Tibial nerve (tissue), 4 donors: ENCODE measurements at regions not wholly inside any gene's neighbourhood (a gene's known extent, or its start where the extent isn't known, plus 50 kb on each side); places are given as distances from the start of the nearest gene placed in this dataset.

Experiments
- DNase-seq, 2 donors: peaks; one replicate each; pipeline ENCODE4 v3.0.0-alpha.2; 2019; ENCODE audit warnings: low spot score in 2 of 2
- H3K27ac ChIP-seq, 4 donors: fragments of 200-600 bp; sonication (generic) in 3 of 4; one replicate each; pipeline ENCODE4 v1.5.1; 2017 to 2019; ENCODE audit warnings: mild to moderate bottlenecking in 1 of 4
- H3K27me3 ChIP-seq, 2 donors: fragments of 200-600 bp; sonication (generic) in 1 of 2; one replicate each; pipeline versions ENCODE4 v1.5.1 to v1.6.0; 2017 to 2019
- H3K36me3 ChIP-seq, 3 donors: fragments of 200-600 bp; sonication (generic); one replicate each; pipeline ENCODE4 v1.5.1; 2018 to 2019
- H3K4me1 ChIP-seq, 4 donors: fragments of 200-600 bp; sonication (generic) in 3 of 4; one replicate each; pipeline ENCODE4 v1.5.1; 2017 to 2019
- H3K4me3 ChIP-seq, 4 donors: fragments of 200-600 bp; sonication (generic) in 3 of 4; one replicate each; pipeline ENCODE4 v1.5.1; 2017 to 2019; ENCODE audit warnings: mild to moderate bottlenecking in 1 of 4, moderate library complexity in 1 of 4
- H3K9me3 ChIP-seq, 4 donors: fragments of 200-600 bp; sonication (generic) in 3 of 4; one replicate each; pipeline ENCODE4 v1.5.1; 2017 to 2019
- CTCF ChIP-seq, 5 experiments: fragments of 200-600 bp in 3 of 5; fragments of 450-650 bp in 2 of 5; sonication (generic) in 3 of 5; IDR thresholded peaks; one replicate each; pipeline ENCODE4 v1.5.1; 2016 to 2019; ENCODE audit warnings: antibody characterized with exemption in 5 of 5, mild to moderate bottlenecking in 3 of 5, moderate library complexity in 2 of 5
- EP300 ChIP-seq, 2 donors: sonication (generic); formaldehyde crosslinking; IDR thresholded peaks; one replicate each; pipeline ENCODE4 v1.6.1; 2017; ENCODE audit warnings: antibody characterized with exemption in 2 of 2, mild to moderate bottlenecking in 1 of 2
- POLR2A ChIP-seq, 2 donors: fragments of 450-650 bp; IDR thresholded peaks; one replicate each; pipeline ENCODE4 v1.6.1; 2017; ENCODE audit warnings: antibody characterized with exemption in 2 of 2, mild to moderate bottlenecking in 2 of 2, moderate library complexity in 2 of 2
- WGBS, 2 donors: methylation state at CpG; one replicate each; pipeline ENCODE4 v1.1.5; 2018; 5-methylcytosine and 5-hydroxymethylcytosine counted together

DNA sequence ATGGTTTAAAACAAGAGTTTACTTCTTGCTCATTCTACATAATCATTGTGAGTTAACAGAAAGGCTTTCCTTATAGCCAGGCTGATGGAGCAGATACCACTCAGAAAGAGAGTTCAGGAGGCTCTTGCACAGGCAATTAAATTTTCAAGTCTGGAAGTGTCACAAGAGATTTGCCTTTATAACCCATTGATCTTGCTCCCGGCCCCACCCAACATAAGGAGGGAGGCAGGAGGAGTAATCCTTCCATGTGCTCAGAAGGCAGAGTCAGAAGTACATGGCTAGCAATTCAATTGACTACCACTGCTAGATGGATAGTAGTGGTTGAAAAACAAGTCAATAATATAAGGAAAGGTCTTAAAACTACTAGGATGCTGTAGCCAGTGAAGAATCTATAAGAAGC is 346.3 kb upstream of the CDH11 start:
- 71 to 84% methylated on average over 1 of the region's 1 CpG for WGBS, 2 donors
- H3K4me1 ChIP-seq = no peaks in the 10 kb centered on the region
- no peak overlapping the region for H3K4me3 ChIP-seq
- TF ChIP-seq POLR2A (IDR thresholded peaks at IDR 0.05) (no peak), EP300 (IDR thresholded peaks at IDR 0.05) (no peak), CTCF (IDR thresholded peaks at IDR 0.05) (no peak)
- no peak for DNase-seq
- H3K9me3 ChIP-seq = no peaks in the 10 kb centered on the region
- no peaks in the 10 kb centered on the region for H3K36me3 ChIP-seq
- no peaks in the 10 kb centered on the region for H3K27me3 ChIP-seq
- H3K27ac ChIP-seq = no peak overlapping the region

DNA sequence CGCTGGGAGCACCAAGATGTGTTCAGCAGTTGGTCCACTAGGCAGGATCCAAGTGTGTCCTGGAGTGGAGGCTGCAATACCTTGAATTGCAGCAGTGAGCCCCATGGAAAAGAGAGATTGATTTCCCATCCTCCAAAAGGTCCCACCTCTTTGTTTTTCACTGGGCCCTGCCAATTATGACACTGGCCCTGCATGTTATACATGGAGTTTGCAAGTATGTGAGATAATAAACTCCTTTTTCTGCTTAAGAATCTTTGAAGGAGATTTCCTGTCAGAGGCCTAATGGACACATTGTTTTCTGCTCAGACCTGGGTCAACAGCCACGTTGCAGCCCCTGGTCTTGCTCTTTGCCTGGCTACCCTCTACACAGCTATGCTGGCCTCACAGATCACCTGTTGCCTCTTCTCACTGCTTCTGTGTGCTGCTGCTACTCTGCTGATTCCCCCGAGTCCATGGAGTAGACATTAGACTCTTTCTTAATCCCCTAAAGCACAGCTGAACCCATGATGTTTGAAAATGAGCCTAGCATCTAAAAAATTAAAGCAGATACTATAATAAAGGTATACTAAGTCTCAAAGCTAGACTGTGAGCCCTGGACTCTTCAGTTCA is 341.9 kb upstream of the CDH11 start:
- TF ChIP-seq EP300 (IDR thresholded peaks at IDR 0.05) = no peak
- no peak for TF ChIP-seq POLR2A (IDR thresholded peaks at IDR 0.05)
- TF ChIP-seq CTCF (IDR thresholded peaks at IDR 0.05) = no peak
- Histone ChIP-seq H3K4me1 (no peaks in the 10 kb centered on the region), H3K9me3 (no peaks in the 10 kb centered on the region), H3K27ac (no peak overlapping the region), H3K36me3 (no peaks in the 10 kb centered on the region), H3K27me3 (no peaks in the 10 kb centered on the region), H3K4me3 (no peak overlapping the region)
- no peak for DNase-seq
- 74 to 80% methylated on average over 3 of the region's 3 CpGs for WGBS, 2 donors

- 63 to 65% methylated on average over 2 of the region's 2 CpGs for WGBS, 2 donors
- no peak for DNase-seq
These were observed 335.2 kb upstream of the CDH11 start for GRCh38 chr16:65457084-65457483.

GRCh38 chr16:65455761-65456160 is 333.9 kb upstream of the CDH11 start:
- Histone ChIP-seq H3K27me3 (no peaks in the 10 kb centered on the region), H3K36me3 (no peaks in the 10 kb centered on the region), H3K9me3 (no peaks in the 10 kb centered on the region), H3K4me1 (no peaks in the 10 kb centered on the region), H3K27ac (no peak overlapping the region), H3K4me3 (no peak overlapping the region)
- WGBS, 2 donors = 93 to 94% methylated on average over 4 of the region's 4 CpGs
- no peak for DNase-seq
- TF ChIP-seq EP300 (IDR thresholded peaks at IDR 0.05) = no peak
- TF ChIP-seq CTCF (IDR thresholded peaks at IDR 0.05) = no peak
- no peak for TF ChIP-seq POLR2A (IDR thresholded peaks at IDR 0.05)

More at GRCh38 chr16:65457084-65457483, 335.2 kb upstream of the CDH11 start:
- no peak overlapping the region for H3K4me3 ChIP-seq
- TF ChIP-seq EP300 (IDR thresholded peaks at IDR 0.05) = no peak
- TF ChIP-seq CTCF (IDR thresholded peaks at IDR 0.05) = no peak
- TF ChIP-seq POLR2A (IDR thresholded peaks at IDR 0.05) = no peak
- no peaks in the 10 kb centered on the region for H3K9me3 ChIP-seq
- H3K4me1 ChIP-seq = no peaks in the 10 kb centered on the region
- no peak overlapping the region for H3K27ac ChIP-seq
- no peaks in the 10 kb centered on the region for H3K36me3 ChIP-seq
- H3K27me3 ChIP-seq = no peaks in the 10 kb centered on the region

DNA sequence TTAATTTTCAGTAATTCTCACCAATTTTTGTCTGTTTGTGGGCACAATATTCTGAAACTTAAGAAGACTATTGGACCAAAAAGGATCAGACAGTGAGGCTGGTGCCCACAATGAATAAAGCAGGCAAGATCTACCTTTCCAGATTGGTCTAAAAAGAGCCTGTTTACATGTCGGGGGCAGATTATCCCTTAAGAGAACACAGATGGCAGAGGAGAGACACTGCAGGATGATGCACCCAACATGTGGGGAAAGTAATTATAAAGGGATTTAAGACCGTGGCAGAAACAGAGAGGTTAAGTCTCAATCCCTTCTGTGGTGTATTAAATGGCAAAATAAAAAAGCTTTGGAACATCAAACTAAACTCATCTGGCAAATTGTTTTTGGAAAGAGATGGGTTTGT is 331.8 kb upstream of the CDH11 start:
- TF ChIP-seq EP300 (IDR thresholded peaks at IDR 0.05) (no peak), POLR2A (IDR thresholded peaks at IDR 0.05) (no peak), CTCF (IDR thresholded peaks at IDR 0.05) (no peak)
- DNase-seq = no peak
- 62 to 73% methylated on average over 2 of the region's 2 CpGs for WGBS, 2 donors
- H3K4me1 ChIP-seq = no peaks in the 10 kb centered on the region
- peaks cover 0 to 8% (median 1%) of the 10 kb centered on the region in 4 donors for H3K9me3 ChIP-seq
- H3K27me3 ChIP-seq = no peaks in the 10 kb centered on the region
- no peaks in the 10 kb centered on the region for H3K36me3 ChIP-seq
- no peak overlapping the region for H3K4me3 ChIP-seq
- no peak overlapping the region for H3K27ac ChIP-seq
